Upper lobe of left lung (tissue), 4 donors: ENCODE measurements at regions not wholly inside any gene's neighbourhood (a gene's known extent, or its start where the extent isn't known, plus 50 kb on each side); places are given as distances from the start of the nearest gene placed in this dataset.

Experiments
- CTCF ChIP-seq, 6 experiments: fragments of 450-650 bp in 4 of 6; fragments of 200-600 bp in 2 of 6; sonication (generic) in 2 of 6; IDR thresholded peaks; one replicate each; pipeline ENCODE4 v1.5.1; 2016 to 2019; ENCODE audit warnings: antibody characterized with exemption in 6 of 6
- EP300 ChIP-seq, 4 donors: sonication (generic); formaldehyde crosslinking; IDR thresholded peaks; one replicate each; pipeline ENCODE4 v1.5.1; 2017; ENCODE audit warnings: antibody characterized with exemption in 4 of 4, control low read depth in 2 of 4
- POLR2AphosphoS5 ChIP-seq, 2 donors: sonication (generic); formaldehyde crosslinking; IDR thresholded peaks; one replicate each; pipeline ENCODE4 v1.5.1; 2017; ENCODE audit warnings: antibody characterized with exemption in 2 of 2

- no peak for TF ChIP-seq CTCF (IDR thresholded peaks at IDR 0.05)
- TF ChIP-seq POLR2AphosphoS5 (IDR thresholded peaks at IDR 0.05) = no peak
- no peak for TF ChIP-seq EP300 (IDR thresholded peaks at IDR 0.05)
Measured at GRCh38 chr7:15820319-15820718, 133.8 kb upstream of the MEOX2 start.
